SH-SY5Y (cell line): ENCODE measurements at regions not wholly inside any gene's neighbourhood (a gene's known extent, or its start where the extent isn't known, plus 50 kb on each side); places are given as distances from the start of the nearest gene placed in this dataset.

Experiments
- GATA2 ChIP-seq: IDR thresholded peaks from 2 replicates; pipeline ENCODE4 v1.6.1; 2011; ENCODE audit warnings: mild to moderate bottlenecking, low read depth, low read length
- GATA3 ChIP-seq: IDR thresholded peaks from 2 replicates; pipeline ENCODE4 v1.6.1; 2011; ENCODE audit warnings: low read depth, mild to moderate bottlenecking, low read length, moderate library complexity

DNA sequence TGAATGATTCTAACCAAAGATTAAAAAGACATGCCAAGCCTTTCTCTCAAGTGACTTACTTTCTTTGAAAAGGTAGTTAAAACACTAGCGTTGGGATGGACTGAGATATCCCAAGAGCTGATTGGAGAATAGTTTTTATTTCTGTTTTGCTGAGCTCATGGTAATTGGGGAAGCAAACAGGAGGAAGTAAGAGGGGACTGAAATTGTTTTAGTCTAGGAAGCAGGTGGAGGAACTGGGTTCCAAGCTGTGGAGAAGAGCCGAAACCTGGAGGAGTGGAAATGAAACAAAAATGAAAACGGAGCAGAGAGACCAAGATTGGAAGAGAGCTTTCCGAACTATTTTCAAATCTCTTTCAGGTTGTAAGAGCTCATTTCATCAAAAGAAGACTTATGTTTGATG is 59.9 kb upstream of the TENT5A start:
- TF ChIP-seq GATA3 = no peak
- no peak for TF ChIP-seq GATA2
